Endodermal cell (in vitro differentiated cells): ENCODE measurements at regions not wholly inside any gene's neighbourhood (a gene's known extent, or its start where the extent isn't known, plus 50 kb on each side); places are given as distances from the start of the nearest gene placed in this dataset.

Experiments
- DNase-seq: peaks from one replicate; pipeline ENCODE4 v3.0.0-alpha.2; 2017
- H3K27ac ChIP-seq: 2 replicates; pipeline ENCODE4 v1.5.1; 2013; ENCODE audit warnings: mild to moderate bottlenecking, low read depth, low read length, moderate library complexity
- H3K27me3 ChIP-seq: 2 replicates; pipeline ENCODE4 v1.6.1; 2013; ENCODE audit warnings: mild to moderate bottlenecking, low read length, moderate library complexity; ENCODE audit not compliant: insufficient read depth, control insufficient read depth, poor library complexity, severe bottlenecking
- H3K36me3 ChIP-seq: 2 replicates; pipeline ENCODE4 v1.7.0; 2013; ENCODE audit warnings: mild to moderate bottlenecking, low read length, moderate library complexity; ENCODE audit not compliant: control insufficient read depth, insufficient read depth
- H3K4me1 ChIP-seq: one replicate; pipeline ENCODE4 v1.7.0; 2013; ENCODE audit warnings: low read length; ENCODE audit not compliant: control insufficient read depth, insufficient read depth
- H3K4me3 ChIP-seq: 2 replicates; pipeline ENCODE4 v1.5.1; 2013; ENCODE audit warnings: mild to moderate bottlenecking, low read length, moderate library complexity
- H3K9ac ChIP-seq: 2 replicates; pipeline ENCODE4 v1.6.1; 2013; ENCODE audit warnings: mild to moderate bottlenecking, low read length, moderate library complexity; ENCODE audit not compliant: poor library complexity, severe bottlenecking; ENCODE audit errors: extremely low read depth
- H3K9me3 ChIP-seq: 2 replicates; pipeline ENCODE4 v1.6.1; 2013; ENCODE audit warnings: mild to moderate bottlenecking, low read length, moderate library complexity; ENCODE audit not compliant: control insufficient read depth
- H3K27ac Mint-ChIP-seq: 2 replicates; pipeline ENCODE4 v1.8.0; 2020; ENCODE audit warnings: mixed read lengths
- H3K27me3 Mint-ChIP-seq: 2 replicates; pipeline ENCODE4 v1.8.0; 2021; ENCODE audit warnings: mild to moderate bottlenecking, mixed read lengths; ENCODE audit not compliant: insufficient read depth
- H3K36me3 Mint-ChIP-seq: 2 replicates; pipeline ENCODE4 v1.8.0; 2020; ENCODE audit warnings: low read depth, mixed read lengths
- H3K4me1 Mint-ChIP-seq: 2 replicates; pipeline ENCODE4 v1.8.0; 2020; ENCODE audit warnings: mixed read lengths
- H3K4me3 Mint-ChIP-seq: 2 replicates; pipeline ENCODE4 v1.8.0; 2020; ENCODE audit warnings: mild to moderate bottlenecking, moderate library complexity, mixed read lengths
- H3K9me3 Mint-ChIP-seq: 2 replicates; pipeline ENCODE4 v1.8.0; 2020; ENCODE audit warnings: mild to moderate bottlenecking, mixed read lengths
- WGBS, 2 experiments: methylation state at CpG; one replicate each; pipeline versions ENCODE4 v1.1.5 to v1.1.7; 2013; ENCODE audit warnings: missing lambda C conversion rate in 2 of 2, mixed read lengths in 1 of 2; ENCODE audit not compliant: insufficient coverage in 1 of 2, insufficient read length in 1 of 2; 5-methylcytosine and 5-hydroxymethylcytosine counted together
- TF ChIP-seq, protein P1 (sequence below): fragments of 200-600 bp; sonication (generic); conservative IDR thresholded peaks from 2 replicates; pipeline ENCODE4 v1.5.0; 2021; ENCODE audit warnings: antibody characterized with exemption, mild to moderate bottlenecking

DNA sequence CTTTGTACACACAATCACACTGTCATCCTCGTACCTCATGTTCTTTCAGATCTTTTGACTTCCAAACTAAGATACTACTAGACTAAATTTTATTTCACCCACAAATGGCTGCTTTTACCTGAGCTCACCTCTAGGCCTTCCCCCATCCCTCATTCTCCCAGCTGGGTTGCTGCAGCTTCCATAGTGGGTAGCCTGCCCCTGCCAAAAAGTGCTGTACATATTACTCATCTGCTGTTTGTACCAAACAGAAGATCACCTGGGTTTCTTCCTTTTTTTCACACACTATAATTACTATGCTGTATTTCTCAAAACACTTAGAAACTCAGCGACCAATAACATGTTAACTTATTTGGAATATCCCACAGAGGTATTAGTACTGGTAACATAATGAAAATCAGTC lies 267.6 kb upstream of the PRDM1 start:
- no peaks in the 10 kb centered on the region for H3K27me3 ChIP-seq
- no peak overlapping the region for H3K4me3 ChIP-seq
- H3K4me1 ChIP-seq, result peaks cover 13% of the 10 kb centered on the region
- no peak overlapping the region for H3K27ac ChIP-seq
- 96 to 100% methylated on average over 1 to 2 of the region's 2 CpGs for WGBS, 2 experiments
- TF ChIP-seq, protein P1, sequence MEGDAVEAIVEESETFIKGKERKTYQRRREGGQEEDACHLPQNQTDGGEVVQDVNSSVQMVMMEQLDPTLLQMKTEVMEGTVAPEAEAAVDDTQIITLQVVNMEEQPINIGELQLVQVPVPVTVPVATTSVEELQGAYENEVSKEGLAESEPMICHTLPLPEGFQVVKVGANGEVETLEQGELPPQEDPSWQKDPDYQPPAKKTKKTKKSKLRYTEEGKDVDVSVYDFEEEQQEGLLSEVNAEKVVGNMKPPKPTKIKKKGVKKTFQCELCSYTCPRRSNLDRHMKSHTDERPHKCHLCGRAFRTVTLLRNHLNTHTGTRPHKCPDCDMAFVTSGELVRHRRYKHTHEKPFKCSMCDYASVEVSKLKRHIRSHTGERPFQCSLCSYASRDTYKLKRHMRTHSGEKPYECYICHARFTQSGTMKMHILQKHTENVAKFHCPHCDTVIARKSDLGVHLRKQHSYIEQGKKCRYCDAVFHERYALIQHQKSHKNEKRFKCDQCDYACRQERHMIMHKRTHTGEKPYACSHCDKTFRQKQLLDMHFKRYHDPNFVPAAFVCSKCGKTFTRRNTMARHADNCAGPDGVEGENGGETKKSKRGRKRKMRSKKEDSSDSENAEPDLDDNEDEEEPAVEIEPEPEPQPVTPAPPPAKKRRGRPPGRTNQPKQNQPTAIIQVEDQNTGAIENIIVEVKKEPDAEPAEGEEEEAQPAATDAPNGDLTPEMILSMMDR, result peak; percentile 36
- peaks cover 12% of the 10 kb centered on the region for H3K9me3 ChIP-seq
- H3K27ac Mint-ChIP-seq, result no peak overlapping the region
- H3K36me3 ChIP-seq, result no peaks in the 10 kb centered on the region
- H3K9me3 Mint-ChIP-seq, result peaks cover 12% of the 10 kb centered on the region
- peaks cover 23% of the 10 kb centered on the region for H3K4me1 Mint-ChIP-seq
- no peaks in the 10 kb centered on the region for H3K27me3 Mint-ChIP-seq
- no peaks in the 10 kb centered on the region for H3K36me3 Mint-ChIP-seq
- no peak overlapping the region for H3K4me3 Mint-ChIP-seq
- no peak overlapping the region for H3K9ac ChIP-seq
- DNase-seq, result no peak

DNA sequence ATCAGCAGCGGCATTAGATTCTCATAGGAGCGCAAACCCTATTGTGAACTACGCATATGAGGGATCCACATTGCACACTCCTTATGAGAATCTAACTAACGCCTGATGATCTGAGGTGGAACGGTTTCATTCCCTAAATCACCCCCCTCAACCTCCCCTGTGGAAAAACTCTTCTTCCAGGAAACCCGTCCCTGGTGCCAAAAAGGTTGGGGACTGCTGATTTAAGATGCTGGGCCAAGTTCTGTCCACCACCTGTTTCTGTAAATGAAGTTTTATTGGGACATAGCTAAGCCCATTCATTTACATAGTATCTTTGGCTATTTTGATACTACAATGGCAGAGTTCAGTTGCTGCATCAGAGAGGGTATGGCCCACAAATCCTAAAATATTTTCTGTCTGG lies 268.2 kb upstream of the PRDM1 start:
- TF ChIP-seq, protein P1, result no peak
- no peaks in the 10 kb centered on the region for H3K27me3 Mint-ChIP-seq
- Histone ChIP-seq H3K4me3 (no peak overlapping the region), H3K27me3 (no peaks in the 10 kb centered on the region), H3K4me1 (peaks cover 15% of the 10 kb centered on the region), H3K9me3 (peaks cover 12% of the 10 kb centered on the region), H3K9ac (no peak overlapping the region), H3K36me3 (no peaks in the 10 kb centered on the region), H3K27ac (no peak overlapping the region)
- H3K36me3 Mint-ChIP-seq, result no peaks in the 10 kb centered on the region
- 95 to 100% methylated on average over 3 to 6 of the region's 6 CpGs for WGBS, 2 experiments
- H3K4me3 Mint-ChIP-seq, result no peak overlapping the region
- no peak for DNase-seq
- H3K4me1 Mint-ChIP-seq, result peaks cover 26% of the 10 kb centered on the region
- no peak overlapping the region for H3K27ac Mint-ChIP-seq
- H3K9me3 Mint-ChIP-seq, result peaks cover 12% of the 10 kb centered on the region

DNA sequence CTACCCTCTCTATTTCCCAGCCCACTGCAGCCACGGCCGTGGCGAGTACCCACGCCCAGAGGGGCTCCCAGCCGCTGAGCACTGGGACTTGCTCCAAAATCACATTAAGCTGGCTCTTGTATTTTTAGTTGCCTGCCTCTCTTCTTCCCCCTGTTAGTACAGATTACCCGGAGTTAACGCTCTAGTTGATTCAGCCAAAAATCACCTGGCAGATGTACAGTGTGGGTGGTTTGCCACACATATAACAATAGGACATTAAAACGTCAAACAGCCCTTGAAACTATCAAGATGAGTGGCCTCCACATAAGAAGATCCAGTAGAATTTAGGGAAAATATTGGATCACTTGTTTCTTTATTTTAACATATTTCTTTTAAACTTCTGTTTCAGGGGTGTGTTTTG lies 268.8 kb upstream of the PRDM1 start:
- WGBS, 2 experiments, result 95 to 100% methylated on average over 5 to 8 of the region's 8 CpGs
- Mint-ChIP-seq H3K4me1 (peaks cover 26% of the 10 kb centered on the region), H3K27ac (no peak overlapping the region)

More for the DNA sequence above, 268.8 kb upstream of the PRDM1 start:
- no peaks in the 10 kb centered on the region for H3K36me3 ChIP-seq
- no peaks in the 10 kb centered on the region for H3K27me3 ChIP-seq
- TF ChIP-seq, protein P1, result no peak
- Mint-ChIP-seq H3K36me3 (no peaks in the 10 kb centered on the region), H3K9me3 (peaks cover 8% of the 10 kb centered on the region), H3K27me3 (no peaks in the 10 kb centered on the region), H3K4me3 (no peak overlapping the region)
- peaks cover 15% of the 10 kb centered on the region for H3K4me1 ChIP-seq
- H3K27ac ChIP-seq, result no peak overlapping the region
- no peak overlapping the region for H3K4me3 ChIP-seq
- peaks cover 8% of the 10 kb centered on the region for H3K9me3 ChIP-seq
- DNase-seq, result no peak
- no peak overlapping the region for H3K9ac ChIP-seq
